ENCODE measurements at regions not wholly inside any gene's neighbourhood (a gene's known extent, or its start where the extent isn't known, plus 50 kb on each side); places are given as distances from the start of the nearest gene placed in this dataset.

GRCh38 chr18:47415881-47416280 lies 164.4 kb upstream of the SKOR2 start:
- no peak overlapping the region for H4K91ac ChIP-seq (ENCODE audit: insufficient read depth, low read depth, low read length)
- no peaks in the 10 kb centered on the region for H3K9me1 ChIP-seq (ENCODE audit: insufficient read depth, low read length)
- H3K23ac ChIP-seq (ENCODE audit: low read depth, low read length), result no peak overlapping the region
- H4K20me1 ChIP-seq (ENCODE audit: insufficient read depth, low read length), result no peaks in the 10 kb centered on the region
- dilution Hi-C loops (cut with HindIII; ENCODE audit: low sequenced_read_pairs, unreplicated experiment) (no loop called here), in situ Hi-C loops (cut with MboI; ENCODE audit: low sequenced_read_pairs) (no loop called here), intact Hi-C loops (cut with micrococcal nuclease) (no loop called here)
- H4K8ac ChIP-seq (ENCODE audit: low read depth in 2 of 2, low read length in 2 of 2), result no peak overlapping the region
- H3K9me3 ChIP-seq (ENCODE audit: control insufficient read depth, insufficient read depth, low read length), result no peaks in the 10 kb centered on the region; the same call in none of the 2 replicates
- no peak overlapping the region for H3K4me2 ChIP-seq (ENCODE audit: low read depth, low read length)
- H3K27me3 ChIP-seq (ENCODE audit: control insufficient read depth, insufficient read depth, low read length), result no peaks in the 10 kb centered on the region
- H3K14ac ChIP-seq (replicated peaks; ENCODE audit: low read depth, low read length), result no peak overlapping the region
- no peak overlapping the region for H4K5ac ChIP-seq (ENCODE audit: low read depth, low read length)
- no peak overlapping the region for H3K18ac ChIP-seq (ENCODE audit: low read depth, low read length)
- H2BK5ac ChIP-seq (ENCODE audit: low read depth, low read length, poor library complexity, severe bottlenecking), result no peak overlapping the region
- H2BK20ac ChIP-seq (ENCODE audit: low read depth, low read length), result no peak overlapping the region
- DNase-seq (no peak), ATAC-seq (ENCODE audit: low read depth) (no peak)
- H2AFZ ChIP-seq (replicated peaks; ENCODE audit: low read length, poor library complexity), result no peak overlapping the region
- no peak overlapping the region for H3K4ac ChIP-seq (ENCODE audit: low read depth, low read length)
- no peak overlapping the region for H2AK9ac ChIP-seq (replicated peaks; ENCODE audit: low read depth, low read length, poor library complexity)
- no peak overlapping the region for H3K4me3 ChIP-seq (ENCODE audit: insufficient read depth, low read depth, low read length)
- H3K4me1 ChIP-seq (ENCODE audit: control insufficient read depth, insufficient read depth, low read length), result no peaks in the 10 kb centered on the region
- H3K9ac ChIP-seq (ENCODE audit: low read depth, low read length), result no peak overlapping the region
- H2BK15ac ChIP-seq (ENCODE audit: low read depth, low read length), result no peak overlapping the region
- H3K79me1 ChIP-seq (ENCODE audit: low read depth in 1 of 2, low read length in 2 of 2), result no peaks in the 10 kb centered on the region
- ChIA-PET CTCF (no interaction called here), POLR2A (ENCODE audit: unreplicated experiment) (no interaction called here)
- no peak overlapping the region for H3K56ac ChIP-seq (ENCODE audit: extremely low read depth, insufficient read depth, low read length)
- WGBS, 2 experiments (ENCODE audit: extremely low coverage in 2 of 2, insufficient read length in 1 of 2), result 14% methylated on average over 1 of the region's 4 CpGs; no CpG with 5 or more reads in 1 of the 2 experiments
- no peak overlapping the region for H2BK120ac ChIP-seq (ENCODE audit: low read depth, low read length)
- H2AK5ac ChIP-seq (ENCODE audit: low read depth, low read length), result no peak overlapping the region
- no TSS peak for BruUV-seq (replicated peaks)
- no peak overlapping the region for H3K27ac ChIP-seq (ENCODE audit: insufficient read depth, low read length)
- H3K36me3 ChIP-seq (ENCODE audit: control insufficient read depth, insufficient read depth, low read length), result no peaks in the 10 kb centered on the region
- TF ChIP-seq BHLHE40 (IDR thresholded peaks at IDR 0.05; ENCODE audit: low read depth, low read length) (no peak), SMC3 (IDR thresholded peaks at IDR 0.05; ENCODE audit: low read depth, low read length) (no peak), POLR2A (IDR thresholded peaks at IDR 0.05; ENCODE audit: low read depth, low read length) (no peak), RAD21 (IDR thresholded peaks at IDR 0.05; ENCODE audit: low read length) (no peak), FOS (IDR thresholded peaks at IDR 0.05; ENCODE audit: low read depth, low read length) (no peak), USF2 (IDR thresholded peaks at IDR 0.05; ENCODE audit: low read depth, low read length) (no peak), MAZ (IDR thresholded peaks at IDR 0.05; ENCODE audit: borderline replicate concordance, low read depth, low read length) (no peak), CHD1 (IDR thresholded peaks at IDR 0.05; ENCODE audit: low read depth, low read length) (no peak), NFE2L2 (IDR thresholded peaks at IDR 0.05; ENCODE audit: low read depth, low read length) (no peak), RFX5 (IDR thresholded peaks at IDR 0.05; ENCODE audit: low read depth, low read length) (no peak)
